Heart left ventricle (tissue), 16 donors: ENCODE measurements at regions not wholly inside any gene's neighbourhood (a gene's known extent, or its start where the extent isn't known, plus 50 kb on each side); places are given as distances from the start of the nearest gene placed in this dataset.

Experiments
- ATAC-seq, 4 donors: fragments of 200-7000 bp; cut with Tn5 transposase; one replicate each; pipeline ENCODE4 v1.9.1; 2020 to 2022; ENCODE audit warnings: moderate library complexity in 4 of 4, mild to moderate bottlenecking in 3 of 4, moderate number of reproducible peaks in 1 of 4
- DNase-seq, 5 donors: peaks; one replicate each; pipeline ENCODE4 v3.0.0-alpha.2; 2020
- H3K27ac ChIP-seq, 12 donors: fragments of 200-600 bp; sonication (generic) in 4 of 12; one replicate each; pipeline versions ENCODE4 v1.5.0 to v1.8.0; 2016 to 2022; ENCODE audit warnings: mild to moderate bottlenecking in 2 of 12
- H3K27me3 ChIP-seq, 9 donors: fragments of 200-600 bp; sonication (generic) in 2 of 9; one replicate each; pipeline versions ENCODE4 v1.5.1 to v1.8.0; 2016 to 2022; ENCODE audit warnings: mild to moderate bottlenecking in 3 of 9
- H3K36me3 ChIP-seq, 9 donors: fragments of 200-600 bp; sonication (generic) in 2 of 9; one replicate each; pipeline versions ENCODE4 v1.5.0 to v1.8.0; 2018 to 2022; ENCODE audit warnings: mild to moderate bottlenecking in 2 of 9
- H3K4me1 ChIP-seq, 12 donors: fragments of 200-600 bp; sonication (generic) in 4 of 12; one replicate each; pipeline versions ENCODE4 v1.5.0 to v1.8.0; 2016 to 2022; ENCODE audit warnings: mild to moderate bottlenecking in 3 of 12
- H3K4me3 ChIP-seq, 12 donors: fragments of 200-600 bp; sonication (generic) in 4 of 12; one replicate each; pipeline versions ENCODE4 v1.5.0 to v1.8.0; 2017 to 2022; ENCODE audit warnings: mild to moderate bottlenecking in 9 of 12, moderate library complexity in 4 of 12
- H3K9me3 ChIP-seq, 12 donors: fragments of 200-600 bp; sonication (generic) in 4 of 12; one replicate each; pipeline versions ENCODE4 v1.5.0 to v1.8.0; 2016 to 2022; ENCODE audit warnings: mild to moderate bottlenecking in 1 of 12
- POLR2A ChIP-seq, 2 donors: fragments of 450-650 bp; IDR thresholded peaks; one replicate each; pipeline ENCODE4 v1.6.1; 2017; ENCODE audit warnings: antibody characterized with exemption in 2 of 2, mild to moderate bottlenecking in 2 of 2, moderate library complexity in 2 of 2
- WGBS, 4 donors: extraction: QIAGEN DNeasy Blood & Tissue Kit in 2 of 4; methylation state at CpG; one replicate each; pipeline versions ENCODE4 v1.1.5 to v1.1.7; 2013 to 2018; 5-methylcytosine and 5-hydroxymethylcytosine counted together
- intact Hi-C, 10 donors: fragments of 100-400 bp; cut with DNase I; formaldehyde crosslinking; loops; one replicate each; pipeline versions ENCODE4 v1.11.1 to v1.14.2; 2022
- TF ChIP-seq, protein P1 (sequence below), 12 donors: fragments of 200-600 bp; sonication (generic) in 4 of 12; IDR thresholded peaks; one replicate each; pipeline versions ENCODE4 v1.5.0 to v1.8.0; 2018 to 2022; ENCODE audit warnings: antibody characterized with exemption in 12 of 12, mild to moderate bottlenecking in 5 of 12
- donor health status: ischemic (EF 13 %, LVEDD 7.1; RV severe dilation, severe dysfunction).
- donor health status: healthy with polysubstance abuse.
- donor health status: DM: no; HTN: yes; CAD: no.
- donor health status: DM: no; HTN: no; CAD: no.
- donor health status: ischemic (EF 25% LVEDD 6.9; RV normal size, moderate dysfunction).
- donor health status: ischemic (EF 25% LVEDD 5.7; RV mildly dilated, moderate dysfunction).
- donor health status: healthy.
- donor health status: DM: yes; HTN: yes; CAD: no.
- donor health status: ischemic (EF 35%, LVEDD 5.7; RV mildly dilated, moderate dysfunction).
- donor health status: nonischemic (EF 11% LVEDD 7.7; RV severe dilation, severe dysfunction).
- donor health status: DM: yes; HTN: yes; CAD: no.
- donor health status: PGD.
- donor health status: ischemic (EF 29% LVEDD 5.4; RV normal size, mild dysfunction).
- donor health status: nonischemic (EF 23%, LVEDD 6.1; RV moderate dilation, normal function).

DNA sequence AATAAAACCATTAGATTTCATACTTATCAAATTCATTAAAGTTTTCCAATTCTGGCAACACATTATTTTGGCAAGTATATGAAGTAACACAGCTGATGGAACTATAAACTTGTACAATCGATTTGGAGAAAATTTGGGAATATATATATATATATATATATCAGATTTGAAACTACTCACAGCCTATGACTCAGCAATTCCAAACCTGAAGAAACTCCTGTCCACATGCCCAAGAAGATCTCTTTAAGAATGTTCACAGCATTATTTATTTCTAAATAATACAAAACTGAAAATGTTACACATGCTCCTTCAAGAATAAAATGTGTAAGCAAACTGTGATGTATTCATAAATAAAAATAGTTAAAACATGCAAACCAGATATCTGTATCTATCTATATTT, 270.1 kb downstream of the TFAP2A start:
- intact Hi-C loops = no loop called here
- WGBS, 4 donors = 62 to 74% (median 69%) methylated on average over 1 of the region's 1 CpG
- TF ChIP-seq, protein P1, sequence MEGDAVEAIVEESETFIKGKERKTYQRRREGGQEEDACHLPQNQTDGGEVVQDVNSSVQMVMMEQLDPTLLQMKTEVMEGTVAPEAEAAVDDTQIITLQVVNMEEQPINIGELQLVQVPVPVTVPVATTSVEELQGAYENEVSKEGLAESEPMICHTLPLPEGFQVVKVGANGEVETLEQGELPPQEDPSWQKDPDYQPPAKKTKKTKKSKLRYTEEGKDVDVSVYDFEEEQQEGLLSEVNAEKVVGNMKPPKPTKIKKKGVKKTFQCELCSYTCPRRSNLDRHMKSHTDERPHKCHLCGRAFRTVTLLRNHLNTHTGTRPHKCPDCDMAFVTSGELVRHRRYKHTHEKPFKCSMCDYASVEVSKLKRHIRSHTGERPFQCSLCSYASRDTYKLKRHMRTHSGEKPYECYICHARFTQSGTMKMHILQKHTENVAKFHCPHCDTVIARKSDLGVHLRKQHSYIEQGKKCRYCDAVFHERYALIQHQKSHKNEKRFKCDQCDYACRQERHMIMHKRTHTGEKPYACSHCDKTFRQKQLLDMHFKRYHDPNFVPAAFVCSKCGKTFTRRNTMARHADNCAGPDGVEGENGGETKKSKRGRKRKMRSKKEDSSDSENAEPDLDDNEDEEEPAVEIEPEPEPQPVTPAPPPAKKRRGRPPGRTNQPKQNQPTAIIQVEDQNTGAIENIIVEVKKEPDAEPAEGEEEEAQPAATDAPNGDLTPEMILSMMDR (IDR thresholded peaks at IDR 0.05) = no peak
- TF ChIP-seq POLR2A (IDR thresholded peaks at IDR 0.05) = no peak

GRCh38 chr6:10141746-10142443, 273.0 kb downstream of the TFAP2A start:
- DNase-seq (no peak), ATAC-seq (no peak)
- 55 to 62% (median 59%) methylated on average over 3 of the region's 3 CpGs for WGBS, 4 donors
- Histone ChIP-seq H3K4me3 (no peak overlapping the region), H3K36me3 (no peaks in the 10 kb centered on the region), H3K4me1 (no peaks in the 10 kb centered on the region), H3K27me3 (peaks cover 0 to 4% (median 0%) of the 10 kb centered on the region in 9 donors), H3K9me3 (peaks cover 0 to 3% (median 0%) of the 10 kb centered on the region in 12 donors), H3K27ac (no peak overlapping the region)
- TF ChIP-seq POLR2A (IDR thresholded peaks at IDR 0.05) = no peak
- TF ChIP-seq, protein P1 (IDR thresholded peaks at IDR 0.05) = no peak
- intact Hi-C loops = no loop called here

More for the DNA sequence above, 270.1 kb downstream of the TFAP2A start:
- Histone ChIP-seq H3K9me3 (no peaks in the 10 kb centered on the region), H3K27me3 (peaks cover 0 to 4% (median 0%) of the 10 kb centered on the region in 9 donors), H3K4me1 (no peaks in the 10 kb centered on the region), H3K27ac (no peak overlapping the region), H3K36me3 (no peaks in the 10 kb centered on the region), H3K4me3 (no peak overlapping the region)
- DNase-seq = no peak
- no peak for ATAC-seq

GRCh38 chr6:10140824-10141223, 274.1 kb downstream of the TFAP2A start:
- Histone ChIP-seq H3K9me3 (peaks cover 0 to 7% (median 0%) of the 10 kb centered on the region in 12 donors), H3K36me3 (no peaks in the 10 kb centered on the region), H3K4me1 (no peaks in the 10 kb centered on the region), H3K27ac (no peak overlapping the region), H3K27me3 (peaks cover 0 to 4% (median 0%) of the 10 kb centered on the region in 9 donors), H3K4me3 (no peak overlapping the region)
- intact Hi-C loops = no loop called here
- DNase-seq (no peak), ATAC-seq (no peak)
- TF ChIP-seq, protein P1 (IDR thresholded peaks at IDR 0.05) = no peak
- TF ChIP-seq POLR2A (IDR thresholded peaks at IDR 0.05) = no peak
- WGBS, 4 donors = 41 to 53% (median 46%) methylated on average over 3 of the region's 3 CpGs

DNA sequence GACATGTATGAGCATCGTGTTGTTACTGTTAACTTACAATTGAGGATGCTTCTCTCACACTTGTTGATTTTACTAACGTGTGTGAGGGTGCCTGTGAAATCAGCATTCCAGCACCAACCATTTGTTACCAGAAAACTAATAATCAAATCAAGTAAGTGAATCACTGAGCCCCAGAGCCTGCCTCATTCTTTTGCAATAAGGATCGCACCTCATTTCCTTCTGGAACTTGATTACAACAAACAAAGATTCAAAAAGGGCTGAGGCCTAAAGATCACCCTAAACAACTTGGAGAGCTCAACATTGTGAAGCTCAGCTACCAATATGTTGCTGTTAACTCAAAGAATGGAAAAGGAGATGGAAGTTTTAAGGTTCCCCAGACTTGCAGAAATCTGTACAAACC, 274.7 kb downstream of the TFAP2A start:
- TF ChIP-seq, protein P1 (IDR thresholded peaks at IDR 0.05) = no peak
- no peak for TF ChIP-seq POLR2A (IDR thresholded peaks at IDR 0.05)

More for the DNA sequence above, 274.7 kb downstream of the TFAP2A start:
- Histone ChIP-seq H3K27me3 (peaks cover 0 to 4% (median 0%) of the 10 kb centered on the region in 9 donors), H3K4me3 (no peak overlapping the region), H3K27ac (no peak overlapping the region), H3K36me3 (no peaks in the 10 kb centered on the region), H3K4me1 (no peaks in the 10 kb centered on the region), H3K9me3 (peaks cover 0 to 7% (median 0%) of the 10 kb centered on the region in 12 donors)
- no peak for ATAC-seq
- DNase-seq = no peak
- intact Hi-C loops = no loop called here
- 50 to 65% (median 55%) methylated on average over 3 of the region's 3 CpGs for WGBS, 4 donors
